Gastroesophageal sphincter (tissue), 3 donors: ENCODE measurements at regions not wholly inside any gene's neighbourhood (a gene's known extent, or its start where the extent isn't known, plus 50 kb on each side); places are given as distances from the start of the nearest gene placed in this dataset.

Experiments
- CTCF ChIP-seq, 4 experiments: fragments of 200-600 bp in 2 of 4; fragments of 450-650 bp in 2 of 4; sonication (generic) in 1 of 4; IDR thresholded peaks; one replicate each; pipeline ENCODE4 v1.5.1; 2017 to 2019; ENCODE audit warnings: antibody characterized with exemption in 4 of 4, mild to moderate bottlenecking in 2 of 4, moderate library complexity in 2 of 4
- EP300 ChIP-seq: sonication (generic); formaldehyde crosslinking; IDR thresholded peaks from one replicate; pipeline ENCODE4 v1.6.1; 2017; ENCODE audit warnings: antibody characterized with exemption, mild to moderate bottlenecking
- POLR2A ChIP-seq, 2 donors: fragments of 450-650 bp; IDR thresholded peaks; one replicate each; pipeline ENCODE4 v1.6.1; 2017; ENCODE audit warnings: antibody characterized with exemption in 2 of 2, mild to moderate bottlenecking in 2 of 2, moderate library complexity in 1 of 2
- POLR2AphosphoS5 ChIP-seq: sonication (generic); formaldehyde crosslinking; IDR thresholded peaks from one replicate; pipeline ENCODE4 v1.6.1; 2017; ENCODE audit warnings: antibody characterized with exemption

DNA sequence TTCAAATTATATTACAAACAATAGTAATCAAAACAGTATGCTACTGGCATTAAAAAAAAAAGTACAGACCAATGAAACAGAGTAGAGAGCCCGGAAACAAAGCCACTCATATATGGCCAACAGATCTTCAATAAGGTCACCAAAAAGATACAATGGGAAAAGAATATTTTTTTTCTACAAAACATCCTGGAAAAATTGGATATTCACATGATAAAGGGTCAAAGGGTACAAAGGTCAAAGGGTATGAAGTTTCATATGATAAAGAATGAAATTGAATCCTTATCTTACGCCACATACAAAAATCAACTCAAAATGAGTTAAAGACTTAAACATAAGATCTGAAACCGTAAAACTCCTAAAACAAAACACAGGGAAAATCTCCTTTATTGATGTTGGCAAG is 168.5 kb upstream of the PELI2 start:
- TF ChIP-seq POLR2A (IDR thresholded peaks at IDR 0.05): no peak
- TF ChIP-seq CTCF (IDR thresholded peaks at IDR 0.05): no peak
- no peak for TF ChIP-seq EP300
- no peak for TF ChIP-seq POLR2AphosphoS5
